Sigmoid colon (tissue), 6 donors: ENCODE measurements at regions not wholly inside any gene's neighbourhood (a gene's known extent, or its start where the extent isn't known, plus 50 kb on each side); places are given as distances from the start of the nearest gene placed in this dataset.

ENCODE experiments used
- DNase-seq: peaks from one replicate; pipeline ENCODE4 v3.0.0-alpha.2; 2019
- H3K27ac ChIP-seq, 4 donors: fragments of 200-600 bp; sonication (generic); one replicate each; pipeline ENCODE4 v1.5.1; 2016 to 2019; ENCODE audit warnings: mild to moderate bottlenecking in 1 of 4
- H3K27me3 ChIP-seq, 3 donors: fragments of 200-600 bp; sonication (generic); one replicate each; pipeline ENCODE4 v1.5.1; 2019; ENCODE audit warnings: mild to moderate bottlenecking in 1 of 3
- H3K36me3 ChIP-seq, 4 donors: fragments of 200-600 bp; sonication (generic); one replicate each; pipeline ENCODE4 v1.5.1; 2016 to 2019
- H3K4me1 ChIP-seq, 4 donors: fragments of 200-600 bp; sonication (generic); one replicate each; pipeline ENCODE4 v1.5.1; 2017 to 2019
- H3K4me3 ChIP-seq, 4 donors: fragments of 200-600 bp; sonication (generic); one replicate each; pipeline ENCODE4 v1.5.1; 2017 to 2019; ENCODE audit warnings: mild to moderate bottlenecking in 2 of 4, moderate library complexity in 1 of 4
- H3K9me3 ChIP-seq, 4 donors: fragments of 200-600 bp in 3 of 4; sonication (generic) in 3 of 4; one replicate each; pipeline versions ENCODE4 v1.5.1 to v1.6.1; 2013 to 2019
- EP300 ChIP-seq, 4 donors: sonication (generic); formaldehyde crosslinking; IDR thresholded peaks; one replicate each; pipeline ENCODE4 v1.6.1; 2017; ENCODE audit warnings: antibody characterized with exemption in 4 of 4
- POLR2A ChIP-seq, 2 donors: fragments of 450-650 bp; IDR thresholded peaks; one replicate each; pipeline ENCODE4 v1.6.1; 2016; ENCODE audit warnings: antibody characterized with exemption in 2 of 2, mild to moderate bottlenecking in 2 of 2, moderate library complexity in 2 of 2
- POLR2AphosphoS5 ChIP-seq, 4 donors: sonication (generic); formaldehyde crosslinking; IDR thresholded peaks; one replicate each; pipeline ENCODE4 v1.6.1; 2017; ENCODE audit warnings: antibody characterized with exemption in 4 of 4
- WGBS, 2 donors: extraction: QIAGEN DNeasy Blood & Tissue Kit; methylation state at CpG; one replicate each; pipeline ENCODE4 v1.1.7; 2013; 5-methylcytosine and 5-hydroxymethylcytosine counted together
- intact Hi-C: fragments of 100-400 bp; cut with DNase I; formaldehyde crosslinking; loops from one replicate; pipeline ENCODE4 v1.15.1; 2023
- TF ChIP-seq, protein P1 (sequence below), 4 experiments: fragments of 450-650 bp in 3 of 4; fragments of 200-600 bp in 1 of 4; IDR thresholded peaks; one replicate each; pipeline ENCODE4 v1.5.1; 2016 to 2019; ENCODE audit warnings: antibody characterized with exemption in 4 of 4, mild to moderate bottlenecking in 3 of 4, moderate library complexity in 2 of 4
- donor health status: healthy with polysubstance abuse.
- donor health status: healthy.

DNA sequence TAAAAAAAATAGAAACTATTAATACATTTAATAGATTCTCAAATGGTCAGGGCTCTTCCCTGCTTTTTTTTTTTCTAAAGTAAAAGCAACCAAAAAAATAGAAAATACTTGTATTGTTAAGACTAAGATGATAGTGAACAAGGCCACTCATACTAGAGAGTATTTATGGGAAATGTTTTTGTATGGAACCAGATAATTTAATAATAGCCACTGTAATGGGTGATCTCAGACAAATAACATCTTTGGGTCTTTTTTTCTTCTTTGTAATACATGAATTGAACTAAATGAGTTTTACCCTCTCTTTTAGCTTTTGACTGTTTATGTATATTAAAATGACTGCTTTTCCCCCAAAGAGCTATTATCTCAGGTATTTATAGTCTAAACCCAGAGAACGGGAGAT lies 92.1 kb upstream of the ELOVL6 start:
- intact Hi-C loops, result no loop called here
- no peak overlapping the region for H3K27ac ChIP-seq
- no peaks in the 10 kb centered on the region for H3K9me3 ChIP-seq
- TF ChIP-seq POLR2AphosphoS5 (IDR thresholded peaks at IDR 0.05) (no peak), EP300 (IDR thresholded peaks at IDR 0.05) (no peak), POLR2A (IDR thresholded peaks at IDR 0.05) (no peak)
- TF ChIP-seq, protein P1, sequence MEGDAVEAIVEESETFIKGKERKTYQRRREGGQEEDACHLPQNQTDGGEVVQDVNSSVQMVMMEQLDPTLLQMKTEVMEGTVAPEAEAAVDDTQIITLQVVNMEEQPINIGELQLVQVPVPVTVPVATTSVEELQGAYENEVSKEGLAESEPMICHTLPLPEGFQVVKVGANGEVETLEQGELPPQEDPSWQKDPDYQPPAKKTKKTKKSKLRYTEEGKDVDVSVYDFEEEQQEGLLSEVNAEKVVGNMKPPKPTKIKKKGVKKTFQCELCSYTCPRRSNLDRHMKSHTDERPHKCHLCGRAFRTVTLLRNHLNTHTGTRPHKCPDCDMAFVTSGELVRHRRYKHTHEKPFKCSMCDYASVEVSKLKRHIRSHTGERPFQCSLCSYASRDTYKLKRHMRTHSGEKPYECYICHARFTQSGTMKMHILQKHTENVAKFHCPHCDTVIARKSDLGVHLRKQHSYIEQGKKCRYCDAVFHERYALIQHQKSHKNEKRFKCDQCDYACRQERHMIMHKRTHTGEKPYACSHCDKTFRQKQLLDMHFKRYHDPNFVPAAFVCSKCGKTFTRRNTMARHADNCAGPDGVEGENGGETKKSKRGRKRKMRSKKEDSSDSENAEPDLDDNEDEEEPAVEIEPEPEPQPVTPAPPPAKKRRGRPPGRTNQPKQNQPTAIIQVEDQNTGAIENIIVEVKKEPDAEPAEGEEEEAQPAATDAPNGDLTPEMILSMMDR (IDR thresholded peaks at IDR 0.05), result no peak
- WGBS, 2 donors, result 82 to 85% methylated on average over 1 of the region's 1 CpG
- H3K4me3 ChIP-seq, result no peak overlapping the region
- H3K4me1 ChIP-seq, result no peaks in the 10 kb centered on the region
- no peaks in the 10 kb centered on the region for H3K27me3 ChIP-seq
- no peaks in the 10 kb centered on the region for H3K36me3 ChIP-seq
- DNase-seq, result no peak

DNA sequence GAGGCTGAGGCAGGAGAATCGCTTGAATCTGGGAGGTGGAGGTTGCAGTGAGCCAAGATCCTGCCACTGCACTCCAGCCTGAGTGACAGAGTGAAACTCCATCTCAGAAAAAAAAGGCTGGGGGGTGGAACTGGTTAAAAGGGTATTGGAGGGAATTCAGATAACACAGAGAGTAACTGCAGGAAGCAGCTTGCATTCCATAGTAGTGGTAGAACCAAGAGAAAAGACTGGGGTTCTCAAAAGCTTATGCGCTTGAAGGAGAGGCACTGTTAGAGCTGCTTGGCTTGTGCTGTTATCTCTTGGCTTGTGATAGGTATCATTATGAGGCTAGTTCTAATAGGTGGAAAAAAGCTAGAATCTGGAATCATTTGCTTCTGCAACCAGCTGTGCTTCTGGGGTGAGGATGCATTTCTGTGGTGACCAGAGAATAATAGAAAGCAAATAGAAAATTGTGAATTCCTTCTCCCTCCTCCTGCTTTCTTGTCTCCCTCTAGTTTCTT lies 91.2 kb upstream of the ELOVL6 start:
- no peaks in the 10 kb centered on the region for H3K4me1 ChIP-seq
- H3K27ac ChIP-seq, result no peak overlapping the region
- H3K9me3 ChIP-seq, result no peaks in the 10 kb centered on the region
- no peak overlapping the region for H3K4me3 ChIP-seq
- H3K27me3 ChIP-seq, result no peaks in the 10 kb centered on the region
- TF ChIP-seq EP300 (IDR thresholded peaks at IDR 0.05) (no peak), POLR2AphosphoS5 (IDR thresholded peaks at IDR 0.05) (no peak), POLR2A (IDR thresholded peaks at IDR 0.05) (no peak)
- TF ChIP-seq, protein P1 (IDR thresholded peaks at IDR 0.05), result no peak
- DNase-seq, result no peak
- WGBS, 2 donors, result 97 to 98% methylated on average over 2 of the region's 2 CpGs
- intact Hi-C loops, result no loop called here
- no peaks in the 10 kb centered on the region for H3K36me3 ChIP-seq

DNA sequence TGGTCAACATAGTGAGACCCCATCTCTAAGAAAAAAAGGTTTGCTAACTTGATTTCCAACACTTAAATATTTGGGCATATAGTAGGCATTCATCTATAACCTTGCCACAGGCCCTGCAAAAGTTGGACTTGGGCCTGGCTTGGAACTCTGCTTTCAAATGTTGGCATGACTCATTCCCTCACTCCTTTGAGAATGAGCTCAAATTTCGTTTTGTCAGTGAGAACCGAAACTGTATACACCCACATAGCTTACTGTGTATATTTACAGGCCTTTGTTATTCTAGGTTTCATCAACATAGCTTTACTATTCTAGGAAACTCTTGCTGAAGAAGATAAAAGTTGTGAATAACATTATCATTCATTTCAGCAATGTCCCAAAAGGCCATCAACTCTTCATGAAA lies 88.7 kb upstream of the ELOVL6 start:
- Histone ChIP-seq H3K4me3 (no peak overlapping the region), H3K36me3 (no peaks in the 10 kb centered on the region), H3K27me3 (no peaks in the 10 kb centered on the region), H3K4me1 (no peaks in the 10 kb centered on the region), H3K9me3 (no peaks in the 10 kb centered on the region), H3K27ac (no peak overlapping the region)
- TF ChIP-seq, protein P1 (IDR thresholded peaks at IDR 0.05), result no peak
- TF ChIP-seq POLR2AphosphoS5 (IDR thresholded peaks at IDR 0.05), result no peak
- no peak for TF ChIP-seq POLR2A (IDR thresholded peaks at IDR 0.05)
- no peak for TF ChIP-seq EP300 (IDR thresholded peaks at IDR 0.05)
- intact Hi-C loops, result no loop called here
- WGBS, 2 donors, result 46 to 49% methylated on average over 2 of the region's 2 CpGs
- DNase-seq, result no peak

DNA sequence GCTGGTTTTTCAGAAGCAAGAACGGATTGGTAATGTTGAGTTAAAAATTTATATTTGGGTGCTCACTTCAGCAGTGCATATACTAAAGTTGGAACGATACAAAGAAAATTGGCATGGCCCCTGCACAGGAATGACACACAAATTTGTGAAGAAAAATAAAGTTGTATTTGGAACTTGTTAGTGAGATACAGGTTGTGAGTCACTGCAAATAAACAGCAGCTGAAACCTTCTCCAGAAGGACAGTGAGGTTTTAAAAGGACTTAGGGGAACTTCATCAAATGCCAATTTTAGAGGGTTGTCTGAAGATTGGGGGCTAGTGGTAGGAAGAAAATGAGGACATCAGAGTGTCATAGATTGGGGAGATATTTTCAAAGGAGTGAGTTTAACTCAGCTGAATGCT lies 79.7 kb upstream of the ELOVL6 start:
- Histone ChIP-seq H3K9me3 (no peaks in the 10 kb centered on the region), H3K27me3 (no peaks in the 10 kb centered on the region), H3K36me3 (no peaks in the 10 kb centered on the region), H3K27ac (no peak overlapping the region), H3K4me3 (no peak overlapping the region), H3K4me1 (no peaks in the 10 kb centered on the region)
- intact Hi-C loops, result no loop called here
- WGBS, 2 donors, result 81 to 87% methylated on average over 2 of the region's 2 CpGs
- TF ChIP-seq POLR2AphosphoS5 (IDR thresholded peaks at IDR 0.05), result no peak
- TF ChIP-seq POLR2A (IDR thresholded peaks at IDR 0.05), result no peak
- TF ChIP-seq, protein P1 (IDR thresholded peaks at IDR 0.05), result no peak
- no peak for TF ChIP-seq EP300 (IDR thresholded peaks at IDR 0.05)
- no peak for DNase-seq

DNA sequence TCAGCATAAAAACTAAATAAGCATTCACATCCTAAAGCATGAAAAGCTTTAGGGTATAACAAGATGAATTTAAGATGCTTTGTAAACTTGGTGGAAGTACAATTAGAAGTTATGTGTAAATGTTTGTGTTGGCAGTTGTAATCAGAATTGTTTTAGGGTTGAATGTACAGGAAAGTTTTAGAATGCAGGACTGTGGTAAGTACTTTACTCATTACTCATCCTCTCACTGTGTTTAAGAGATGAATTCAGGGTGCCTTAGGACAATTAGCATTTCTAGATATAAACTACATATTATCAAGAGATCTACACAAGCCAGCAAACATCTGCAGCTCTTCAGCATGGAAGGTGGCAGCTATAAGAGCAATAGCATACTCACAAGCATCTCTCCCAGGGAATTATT lies 77.5 kb upstream of the ELOVL6 start:
- Histone ChIP-seq H3K4me3 (no peak overlapping the region), H3K9me3 (no peaks in the 10 kb centered on the region), H3K27me3 (no peaks in the 10 kb centered on the region), H3K27ac (no peak overlapping the region), H3K4me1 (no peaks in the 10 kb centered on the region), H3K36me3 (no peaks in the 10 kb centered on the region)
- TF ChIP-seq POLR2A (IDR thresholded peaks at IDR 0.05) (no peak), EP300 (IDR thresholded peaks at IDR 0.05) (no peak), POLR2AphosphoS5 (IDR thresholded peaks at IDR 0.05) (no peak)
- TF ChIP-seq, protein P1 (IDR thresholded peaks at IDR 0.05), result no peak
- DNase-seq, result no peak
- intact Hi-C loops, result no loop called here
